HG02938 (cell line): ENCODE measurements at regions not wholly inside any gene's neighbourhood (a gene's known extent, or its start where the extent isn't known, plus 50 kb on each side); places are given as distances from the start of the nearest gene placed in this dataset.

Source experiments
- ATAC-seq: cut with Tn5 transposase; IDR thresholded peaks from one replicate; pipeline ENCODE4 v1.9.1; 2021; ENCODE audit warnings: mild to moderate bottlenecking, moderate library complexity; ENCODE audit not compliant: unreplicated experiment

GRCh38 chr1:37238364-37239224 lies 204.3 kb upstream of the GRIK3 start:
- no peak for ATAC-seq

DNA sequence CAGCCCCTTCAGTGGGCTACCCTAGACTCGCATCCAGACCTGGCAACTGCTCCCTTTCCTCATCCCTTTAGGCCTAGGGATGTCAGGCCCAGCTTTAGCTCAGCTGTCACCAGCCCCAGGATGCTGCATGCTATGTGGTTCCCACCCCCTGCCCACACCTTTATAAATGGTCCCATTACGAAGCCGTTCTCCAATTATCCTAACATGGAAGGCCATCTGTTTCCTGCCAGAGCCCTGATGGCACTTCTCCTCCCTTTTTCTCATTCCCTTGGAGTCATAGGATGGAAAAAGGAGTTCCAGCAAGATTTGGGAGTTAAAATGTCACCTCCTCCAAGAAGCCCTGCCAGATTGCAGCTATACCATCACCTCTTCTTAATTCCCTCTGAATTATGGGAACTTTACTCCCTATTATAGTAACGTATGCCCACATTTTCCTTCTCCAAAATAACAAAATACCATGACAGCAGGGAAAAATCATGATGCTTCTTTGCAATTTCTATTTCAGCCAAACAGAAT lies 205.0 kb upstream of the GRIK3 start:
- no peak for ATAC-seq

GRCh38 chr1:37240897-37241296 lies 206.6 kb upstream of the GRIK3 start:
- ATAC-seq: no peak

- ATAC-seq: no peak
Observed at GRCh38 chr1:37242501-37242900, 208.2 kb upstream of the GRIK3 start.

- no peak for ATAC-seq
Observed at GRCh38 chr1:37243368-37244082, 209.2 kb upstream of the GRIK3 start.

GRCh38 chr1:37244083-37244480 lies 209.8 kb upstream of the GRIK3 start:
- ATAC-seq: no peak

DNA sequence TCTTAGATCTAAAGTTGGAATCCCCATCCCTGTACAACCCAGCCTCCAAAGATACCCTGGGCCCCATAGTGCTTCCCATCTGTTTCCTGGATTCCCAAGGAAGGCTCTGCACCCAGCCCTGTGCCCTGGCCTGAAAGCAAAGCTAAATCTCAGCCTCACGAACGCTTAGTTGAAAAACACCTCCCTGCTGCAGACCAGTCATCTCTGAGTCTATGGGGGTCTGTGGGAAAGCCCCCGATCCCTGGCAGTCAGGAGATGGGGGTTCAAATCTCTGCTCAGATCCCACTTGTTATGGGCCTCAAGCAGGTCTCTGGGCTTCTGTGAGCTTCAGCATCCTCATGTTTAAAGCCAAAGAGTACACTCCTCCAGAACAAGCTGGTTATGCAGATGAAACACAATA lies 210.5 kb upstream of the GRIK3 start:
- ATAC-seq: no peak

DNA sequence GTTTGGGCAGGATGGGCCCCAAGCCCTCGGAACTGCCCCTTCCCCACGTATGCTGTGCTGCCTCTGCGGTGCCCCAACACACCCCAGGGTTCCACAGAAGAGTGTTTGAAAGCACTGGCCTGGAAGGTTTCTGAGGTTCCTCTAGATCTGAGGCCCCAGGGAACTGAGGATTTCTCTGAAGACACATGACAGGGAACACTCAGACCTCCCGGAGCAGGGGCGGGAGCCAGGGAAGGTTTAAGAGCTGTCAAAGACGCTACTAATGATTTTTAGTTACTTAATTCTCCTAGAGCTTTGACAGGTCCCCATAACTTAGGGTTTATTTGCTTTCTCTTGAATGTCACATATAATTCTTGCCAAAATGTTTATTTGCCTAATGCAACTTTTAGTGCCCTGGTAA lies 212.3 kb upstream of the GRIK3 start:
- no peak for ATAC-seq

GRCh38 chr1:37250371-37250770 lies 216.1 kb upstream of the GRIK3 start:
- no peak for ATAC-seq

DNA sequence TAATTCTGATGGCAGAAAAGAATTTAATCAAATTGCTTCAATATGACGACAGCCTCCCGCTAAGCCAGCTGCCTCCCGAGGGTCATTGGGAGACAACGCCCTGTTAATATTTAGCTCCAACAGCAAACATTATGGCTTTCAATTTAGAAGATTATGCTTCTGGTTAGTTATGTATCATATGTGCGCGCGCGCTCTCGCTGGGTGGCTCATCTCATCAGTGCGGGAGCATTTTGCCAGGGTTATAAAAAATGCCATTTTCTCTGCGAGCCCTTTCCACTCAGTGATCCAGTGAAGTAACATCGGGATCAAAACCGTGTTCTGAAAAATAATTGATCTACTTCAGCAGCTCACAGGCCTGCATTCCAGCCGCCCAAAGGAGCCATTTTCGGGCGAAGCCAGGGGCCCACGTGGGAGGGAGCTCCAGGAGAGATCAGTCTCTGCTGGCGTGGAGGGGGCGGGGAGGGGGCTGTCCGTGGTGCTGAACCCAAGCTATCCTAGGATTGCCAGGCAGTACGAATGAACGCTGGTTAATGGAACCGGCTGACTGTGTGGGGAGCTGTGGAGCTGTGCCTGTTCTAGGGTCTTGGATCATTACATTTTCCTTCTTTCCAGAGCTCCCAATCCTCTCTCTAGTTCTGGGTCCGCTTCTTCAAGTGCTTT lies 219.1 kb upstream of the ZC3H12A start:
- no peak for ATAC-seq

DNA sequence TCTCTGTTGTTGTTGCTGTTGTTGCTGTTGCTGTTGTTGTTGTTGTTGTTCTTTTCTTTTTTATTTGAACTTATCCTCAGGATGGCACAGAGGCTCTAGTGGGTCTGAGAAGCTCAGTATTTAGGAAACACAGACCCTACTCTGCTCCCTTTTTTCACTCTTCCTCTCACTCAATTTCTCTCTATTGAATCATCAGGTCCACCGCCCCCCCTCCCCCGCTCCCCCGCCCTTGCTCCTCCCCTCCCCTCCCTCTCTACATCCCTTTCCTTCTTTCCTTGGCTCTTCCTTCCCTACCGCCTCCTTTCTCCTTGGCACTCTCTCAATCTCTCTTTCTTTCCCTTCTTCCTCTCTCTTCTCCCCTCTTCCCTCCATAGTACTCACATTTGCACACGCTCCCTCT lies 218.5 kb upstream of the ZC3H12A start:
- no peak for ATAC-seq

DNA sequence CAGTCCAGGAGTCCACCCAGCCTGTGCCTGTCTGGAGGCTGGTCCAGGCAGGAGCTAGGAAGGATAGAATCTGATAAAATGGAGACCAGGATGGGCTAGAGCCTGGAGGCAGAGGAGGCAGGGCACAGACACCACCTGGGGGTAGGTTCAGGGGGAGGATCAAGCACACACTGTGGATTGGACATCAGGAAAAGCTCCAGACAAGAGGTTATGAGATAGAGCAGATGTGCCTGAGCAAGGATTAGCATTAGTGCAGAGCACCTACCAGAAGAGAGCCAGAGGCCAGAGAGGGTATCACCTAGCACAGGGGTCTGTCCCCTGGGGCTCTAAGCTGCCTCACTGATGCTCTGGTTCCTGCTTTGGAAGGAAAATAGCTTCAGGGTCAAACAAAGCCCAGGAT lies 216.7 kb upstream of the ZC3H12A start:
- ATAC-seq: no peak

GRCh38 chr1:37258068-37258467 lies 216.3 kb upstream of the ZC3H12A start:
- ATAC-seq: no peak

- ATAC-seq: no peak
Observed at GRCh38 chr1:37259019-37259418, 215.4 kb upstream of the ZC3H12A start.

DNA sequence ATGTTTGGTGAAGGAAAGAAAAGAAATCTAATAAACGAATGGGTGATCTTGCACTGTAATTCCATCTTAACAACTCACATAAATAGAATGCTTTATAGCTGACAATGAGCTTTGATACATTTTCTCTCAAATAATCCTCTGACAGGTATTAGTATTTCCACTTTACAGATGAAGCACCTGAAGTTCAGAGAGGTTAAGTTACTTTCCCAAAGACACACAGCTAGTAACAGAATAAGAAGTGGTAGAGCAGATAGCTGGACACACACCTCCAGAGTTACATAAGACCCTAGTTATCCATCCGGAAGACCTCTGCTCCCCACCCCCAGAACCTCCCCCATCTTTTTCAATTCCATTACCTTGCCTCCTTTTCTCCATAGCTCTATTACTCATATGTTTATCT lies 213.3 kb upstream of the ZC3H12A start:
- ATAC-seq: no peak

GRCh38 chr1:37262439-37263170 lies 211.8 kb upstream of the ZC3H12A start:
- no peak for ATAC-seq

DNA sequence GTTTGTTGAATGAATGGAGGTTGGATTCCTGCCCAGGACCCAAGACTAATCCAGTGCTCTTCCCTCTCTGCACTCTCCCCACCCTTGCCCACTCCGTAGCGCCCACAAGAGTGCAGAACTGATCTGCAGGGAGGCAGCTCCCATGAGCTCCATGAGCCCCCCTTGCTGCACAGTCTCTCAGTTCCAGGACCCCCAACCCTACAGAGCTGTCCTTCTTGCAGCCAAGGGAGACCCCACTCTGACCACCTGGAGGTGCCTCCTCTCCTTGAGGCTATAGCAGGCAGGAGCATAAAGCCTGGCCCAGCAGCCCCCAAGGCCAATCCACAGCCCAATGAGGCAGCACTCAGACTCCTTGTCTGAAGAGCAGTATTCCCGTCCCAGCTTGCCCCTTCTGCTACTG lies 209.2 kb upstream of the ZC3H12A start:
- no peak for ATAC-seq

- no peak for ATAC-seq
Observed at GRCh38 chr1:37265786-37266667, 208.4 kb upstream of the ZC3H12A start.

GRCh38 chr1:37267111-37267835 lies 207.1 kb upstream of the ZC3H12A start:
- no peak for ATAC-seq
